ENCODE measurements at regions not wholly inside any gene's neighbourhood (a gene's known extent, or its start where the extent isn't known, plus 50 kb on each side); places are given as distances from the start of the nearest gene placed in this dataset.

GRCh38 chr4:159489646-159490045 lies 386.8 kb downstream of the RAPGEF2 start:
- Histone ChIP-seq H3K79me2 (ENCODE audit: control insufficient read depth, insufficient read depth, low read length) (peaks cover 6% of the 10 kb centered on the region), H3K36me3 (ENCODE audit: control insufficient read depth in 2 of 2, extremely low read depth in 1 of 2, insufficient read depth in 2 of 2, low read length in 2 of 2) (no peaks in the 10 kb centered on the region), H3K27me3 (ENCODE audit: control insufficient read depth, extremely low read depth, insufficient read depth, low read length) (no peaks in the 10 kb centered on the region), H3K4me2 (ENCODE audit: control insufficient read depth, extremely low read depth, insufficient read depth, low read depth, low read length) (no peak overlapping the region), H3K27ac (ENCODE audit: control insufficient read depth, insufficient read depth, low read length) (no peak overlapping the region), H3K4me3 (ENCODE audit: control insufficient read depth in 2 of 3, extremely low read depth in 1 of 3, insufficient read depth in 2 of 3, low read depth in 1 of 3, low read length in 3 of 3) (no peak overlapping the region), H3K9me3 (ENCODE audit: control insufficient read depth, low read depth, low read length) (no peaks in the 10 kb centered on the region), H3K4me1 (ENCODE audit: control insufficient read depth, extremely low read depth, insufficient read depth, low read length) (peaks cover 3% of the 10 kb centered on the region), H3K9me1 (ENCODE audit: control insufficient read depth, extremely low read depth, insufficient read depth, low read length) (no peaks in the 10 kb centered on the region), H2AFZ (ENCODE audit: control insufficient read depth, low read length) (no peak overlapping the region), H3K9ac (ENCODE audit: control insufficient read depth, extremely low read depth, insufficient read depth, low read length) (no peak overlapping the region), H4K20me1 (ENCODE audit: control insufficient read depth, extremely low read depth, insufficient read depth, low read length) (no peaks in the 10 kb centered on the region)
- dilution Hi-C loops (cut with MboI; ENCODE audit: extremely low pct_ligation_motif_present, low sequenced_read_pairs), result no loop called here
- DNase-seq (ENCODE audit: low read depth, low spot score) (no peak), FAIRE-seq (no peak)
- no peak for TF ChIP-seq EZH2 (IDR thresholded peaks at IDR 0.05; ENCODE audit: low read length)
- TF ChIP-seq CTCF (optimal IDR thresholded peaks at IDR 0.05 in 1 of 3, IDR thresholded peaks at IDR 0.05 in 1 of 3, conservative IDR thresholded peaks at IDR 0.05 in 1 of 3; ENCODE audit: extremely low read depth in 1 of 3, insufficient read depth in 2 of 3, low read length in 3 of 3), result no peak

GRCh38 chr4:159495515-159496236 lies 392.8 kb downstream of the RAPGEF2 start:
- no peak for FAIRE-seq

More at GRCh38 chr4:159495515-159496236, 392.8 kb downstream of the RAPGEF2 start:
- Histone ChIP-seq H3K36me3 (ENCODE audit: control insufficient read depth in 2 of 2, extremely low read depth in 1 of 2, insufficient read depth in 2 of 2, low read length in 2 of 2) (no peaks in the 10 kb centered on the region), H3K9me1 (ENCODE audit: control insufficient read depth, extremely low read depth, insufficient read depth, low read length) (no peaks in the 10 kb centered on the region), H3K4me2 (ENCODE audit: control insufficient read depth, extremely low read depth, insufficient read depth, low read depth, low read length) (no peak overlapping the region), H3K4me3 (ENCODE audit: control insufficient read depth in 2 of 3, extremely low read depth in 1 of 3, insufficient read depth in 2 of 3, low read depth in 1 of 3, low read length in 3 of 3) (no peak overlapping the region), H2AFZ (ENCODE audit: control insufficient read depth, low read length) (no peak overlapping the region), H3K9me3 (ENCODE audit: control insufficient read depth, low read depth, low read length) (no peaks in the 10 kb centered on the region), H4K20me1 (ENCODE audit: control insufficient read depth, extremely low read depth, insufficient read depth, low read length) (no peaks in the 10 kb centered on the region), H3K27me3 (ENCODE audit: control insufficient read depth, extremely low read depth, insufficient read depth, low read length) (no peaks in the 10 kb centered on the region), H3K27ac (ENCODE audit: control insufficient read depth, insufficient read depth, low read length) (no peak overlapping the region), H3K79me2 (ENCODE audit: control insufficient read depth, insufficient read depth, low read length) (peaks cover 19% of the 10 kb centered on the region), H3K9ac (ENCODE audit: control insufficient read depth, extremely low read depth, insufficient read depth, low read length) (no peak overlapping the region), H3K4me1 (ENCODE audit: control insufficient read depth, extremely low read depth, insufficient read depth, low read length) (no peaks in the 10 kb centered on the region)
- DNase-seq (ENCODE audit: low read depth, low spot score), result no peak
- dilution Hi-C loops (cut with MboI; ENCODE audit: extremely low pct_ligation_motif_present, low sequenced_read_pairs), result no loop called here
- no peak for TF ChIP-seq EZH2 (IDR thresholded peaks at IDR 0.05; ENCODE audit: low read length)
- no peak for TF ChIP-seq CTCF (optimal IDR thresholded peaks at IDR 0.05 in 1 of 3, IDR thresholded peaks at IDR 0.05 in 1 of 3, conservative IDR thresholded peaks at IDR 0.05 in 1 of 3; ENCODE audit: extremely low read depth in 1 of 3, insufficient read depth in 2 of 3, low read length in 3 of 3)

Data from keratinocyte (primary cell).